Urothelium cell line (cell line): ENCODE measurements at regions not wholly inside any gene's neighbourhood (a gene's known extent, or its start where the extent isn't known, plus 50 kb on each side); places are given as distances from the start of the nearest gene placed in this dataset.

Source experiments
- DNase-seq: peaks from one replicate; pipeline ENCODE4 v3.0.0; 2011; ENCODE audit warnings: low spot score, mixed read lengths
- FAIRE-seq: peaks from 2 replicates; lab custom pipeline; 2011; peaks lifted over from hg19 to GRCh38; lab: Jason Lieb, UNC

DNA sequence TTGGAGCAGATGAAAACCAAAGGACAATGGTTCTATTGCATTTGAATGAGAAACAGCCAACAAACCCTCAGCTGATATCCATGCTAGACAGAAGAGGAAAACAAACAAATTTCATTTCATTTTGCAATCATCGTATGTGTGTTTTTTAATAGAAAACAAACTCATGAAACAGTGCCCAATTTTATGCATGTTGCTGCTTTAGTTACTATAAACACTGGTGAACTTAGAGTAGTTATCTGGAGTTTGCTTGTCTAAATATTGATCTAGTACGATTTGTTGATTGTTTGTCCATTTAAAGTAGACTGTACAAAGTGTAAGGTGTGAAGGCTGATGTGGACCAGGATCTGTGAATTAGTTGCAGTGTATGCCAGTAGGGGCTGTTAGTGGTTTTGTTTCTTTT, 166.6 kb downstream of the KITLG start:
- no peak for DNase-seq
- no peak for FAIRE-seq

DNA sequence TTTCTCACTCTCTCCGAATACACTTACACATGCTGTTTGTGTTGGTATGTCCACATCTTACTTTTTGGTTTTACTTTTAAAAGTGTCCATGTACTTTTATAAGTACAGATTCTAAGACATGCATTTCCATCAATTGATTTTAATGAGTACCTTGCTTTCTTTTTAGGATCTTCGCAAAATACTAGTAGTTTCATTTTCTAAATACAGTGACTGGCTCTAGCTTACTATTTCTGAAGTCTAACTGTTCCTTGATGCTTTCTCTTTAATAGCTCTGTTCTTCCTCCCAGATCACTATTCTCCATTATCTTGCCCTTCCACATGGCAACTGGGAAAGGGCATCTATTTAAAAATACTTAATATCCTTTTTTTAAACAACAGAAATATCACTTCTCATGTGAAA, 164.1 kb downstream of the KITLG start:
- FAIRE-seq (no peak), DNase-seq (no peak)

DNA sequence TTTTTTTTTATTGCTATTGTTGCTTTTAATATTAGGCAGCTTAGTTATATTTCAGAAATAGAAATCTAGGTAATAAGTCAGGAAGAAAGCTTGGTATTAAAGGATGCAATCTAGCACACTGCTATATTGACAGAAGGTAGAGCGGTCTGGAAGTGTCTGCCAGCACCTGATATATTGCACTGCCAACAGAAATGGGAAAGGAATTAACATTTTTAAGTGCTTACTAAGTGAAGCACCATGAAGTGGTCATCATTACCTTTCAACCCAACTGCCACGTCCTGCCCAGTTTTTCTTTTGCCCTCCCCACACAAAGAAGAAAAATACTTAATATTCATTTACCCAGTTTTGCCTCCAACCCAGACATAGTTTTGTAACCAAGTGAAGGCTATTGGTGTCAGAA, 163.5 kb downstream of the KITLG start:
- FAIRE-seq (no peak), DNase-seq (no peak)

DNA sequence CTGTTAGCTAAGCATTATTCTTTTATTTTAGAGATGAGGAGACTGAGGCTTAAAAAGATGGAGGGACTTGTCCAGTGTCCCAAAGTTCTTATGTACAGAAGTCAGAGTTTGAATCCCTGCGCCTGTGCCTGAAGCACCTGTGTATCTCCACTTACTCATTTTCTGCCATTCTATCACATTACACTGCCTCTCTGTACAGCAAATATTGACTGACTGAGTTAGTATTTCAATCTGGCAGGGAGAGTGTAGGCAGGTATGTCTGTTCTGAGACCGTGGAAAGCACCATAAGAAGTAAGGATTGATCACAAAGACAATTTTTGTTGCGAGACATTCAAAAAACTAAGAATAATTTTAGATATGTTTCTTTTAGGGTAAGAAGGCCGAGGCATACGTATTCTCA, 162.7 kb downstream of the KITLG start:
- FAIRE-seq = no peak
- no peak for DNase-seq

DNA sequence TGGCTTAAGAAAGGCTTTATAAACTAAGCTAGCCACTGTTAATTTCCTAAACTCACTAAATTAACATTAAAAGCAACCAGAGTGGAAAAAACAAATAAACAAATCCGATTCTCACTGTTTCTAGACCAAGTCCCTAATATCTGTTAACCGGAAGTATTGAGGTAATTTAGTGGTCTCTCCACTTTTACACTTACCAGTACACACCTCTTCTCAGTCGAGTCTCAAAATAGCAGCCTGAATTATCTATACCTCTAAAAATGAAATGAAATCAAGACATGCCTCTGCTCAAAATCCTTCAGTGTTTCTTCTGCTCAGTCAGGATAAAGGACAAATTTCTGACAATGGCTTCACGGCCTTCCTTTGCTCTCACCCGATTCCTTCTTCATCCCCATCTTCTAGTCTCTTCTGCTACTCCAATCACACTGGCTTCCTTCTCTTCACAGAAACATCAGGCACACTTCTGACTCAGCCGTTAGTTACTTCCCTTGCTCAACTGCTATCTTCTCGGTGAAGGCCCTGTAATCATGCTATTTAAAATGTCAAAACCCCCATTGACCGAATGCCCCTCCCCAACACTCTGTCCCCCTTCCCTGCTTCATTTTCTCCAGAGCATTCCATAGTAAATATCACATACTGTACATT, 161.3 kb downstream of the KITLG start:
- DNase-seq (no peak), FAIRE-seq (no peak)

DNA sequence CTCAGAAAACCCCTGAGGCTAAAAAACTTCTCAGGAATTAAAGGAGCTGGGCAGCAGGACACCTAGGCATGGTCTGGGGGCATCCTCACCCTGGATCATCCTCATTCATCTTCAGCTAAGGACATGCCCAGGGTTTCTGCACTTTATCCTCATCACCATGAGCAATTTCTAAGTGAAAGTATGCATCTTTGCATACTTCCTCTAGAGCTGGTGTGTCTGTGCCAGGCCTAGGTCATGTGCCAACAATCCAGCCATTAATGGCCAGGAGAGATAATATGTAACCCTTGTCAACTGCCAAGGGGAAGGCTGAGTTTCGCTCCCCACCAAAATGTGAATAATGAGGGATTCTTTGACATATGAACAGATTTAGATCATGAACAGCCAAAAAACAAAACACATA, 160.5 kb downstream of the KITLG start:
- DNase-seq = no peak
- no peak for FAIRE-seq

DNA sequence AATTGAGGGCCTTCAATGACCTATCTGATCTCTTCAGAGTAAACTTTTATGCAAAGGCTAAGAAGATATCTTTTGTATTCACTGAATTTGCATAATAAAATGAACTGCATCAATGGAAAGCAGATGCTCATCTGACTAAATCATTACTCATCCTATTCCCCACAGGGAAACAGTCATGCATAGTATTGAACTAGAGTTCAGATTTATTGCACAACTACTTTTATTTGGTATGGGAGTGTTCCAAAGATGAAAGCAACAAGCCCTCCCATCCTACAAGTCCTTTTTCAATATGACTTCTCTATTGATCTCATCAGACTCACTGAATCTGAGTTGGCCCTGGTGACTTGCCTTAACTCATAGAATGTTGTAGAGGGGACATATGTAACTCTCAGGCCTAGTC, 159.8 kb downstream of the KITLG start:
- no peak for FAIRE-seq
- DNase-seq = no peak

DNA sequence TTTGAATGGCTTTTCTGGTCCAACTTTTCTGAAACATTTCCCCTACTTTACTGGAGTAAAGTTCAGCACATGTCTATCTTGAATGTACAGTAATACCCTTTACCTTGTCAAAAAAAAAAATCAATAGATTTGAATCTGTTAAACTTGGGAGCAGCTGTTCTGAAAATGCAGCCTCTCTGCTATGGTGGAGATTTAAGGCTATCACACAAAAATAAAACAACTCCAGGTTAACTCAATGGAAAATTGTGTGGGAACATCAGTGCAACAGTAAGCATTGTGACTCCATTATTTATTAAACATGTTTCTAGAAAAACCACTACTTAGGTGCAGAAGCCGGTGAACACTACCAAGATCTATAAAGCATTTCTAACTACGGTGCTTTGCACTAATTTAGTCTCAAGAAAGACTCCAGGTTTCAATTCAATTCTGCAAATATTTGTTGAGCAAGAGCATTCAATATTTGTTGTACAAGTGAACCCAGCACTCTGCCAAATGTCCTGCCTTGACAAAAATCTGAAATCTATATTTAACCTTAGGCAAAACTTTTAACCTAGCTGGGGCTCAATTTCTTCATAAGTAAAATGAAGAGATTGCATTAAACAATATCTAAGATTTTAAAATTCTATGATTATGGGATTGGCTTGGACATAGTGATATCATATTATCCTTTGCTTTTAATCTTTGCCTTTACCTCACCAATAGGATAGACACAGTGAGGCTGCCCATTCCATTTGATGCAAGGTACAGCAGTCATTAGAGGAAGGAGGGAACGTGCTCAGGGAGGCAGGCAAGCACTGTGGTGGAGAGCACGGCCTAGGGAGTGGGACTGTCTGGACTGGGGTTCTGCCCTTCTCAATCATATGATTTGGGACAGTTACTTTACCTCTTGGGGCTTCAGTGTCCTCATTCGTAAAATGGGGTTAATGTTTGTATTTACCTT, 155.2 kb downstream of the KITLG start:
- FAIRE-seq (no peak), DNase-seq (no peak)

DNA sequence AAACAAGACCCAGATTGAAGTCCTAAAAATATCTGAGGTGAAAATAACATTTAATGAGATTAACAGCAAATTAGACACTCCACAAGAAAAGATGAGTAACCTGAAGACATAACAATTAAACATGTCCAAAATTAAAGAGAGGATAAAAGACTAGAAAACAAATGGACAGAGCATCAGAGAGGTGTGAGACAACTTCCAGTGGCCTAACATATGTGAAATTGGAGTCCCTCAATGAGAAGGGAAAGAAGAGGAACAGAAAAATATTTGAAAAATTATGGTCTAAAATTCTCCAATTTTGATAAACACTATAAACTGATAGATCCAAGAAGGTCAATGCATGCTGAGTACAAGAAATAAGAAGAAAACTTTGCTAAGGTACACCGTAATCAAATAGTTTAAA, 151.9 kb downstream of the KITLG start:
- no peak for FAIRE-seq
- no peak for DNase-seq

DNA sequence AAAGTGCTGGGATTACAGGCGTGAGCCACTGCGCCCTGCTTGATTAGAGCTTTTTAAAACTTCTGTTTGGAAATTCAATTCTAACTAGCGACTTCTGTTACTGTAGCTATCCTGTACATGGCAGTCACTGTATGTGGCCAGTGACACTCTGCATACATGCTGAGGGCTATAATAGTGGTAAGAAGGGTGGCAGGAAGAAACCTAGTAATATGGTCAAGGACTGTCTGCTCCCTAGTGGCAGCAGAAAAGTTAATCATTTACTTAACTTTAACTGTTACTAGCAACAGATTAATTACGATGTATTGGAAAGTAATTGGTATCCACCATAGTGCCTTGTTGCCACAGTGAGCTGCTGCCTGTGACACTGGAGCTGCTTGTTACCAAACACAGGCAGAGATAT, 149.0 kb downstream of the KITLG start:
- DNase-seq = no peak
- no peak for FAIRE-seq

DNA sequence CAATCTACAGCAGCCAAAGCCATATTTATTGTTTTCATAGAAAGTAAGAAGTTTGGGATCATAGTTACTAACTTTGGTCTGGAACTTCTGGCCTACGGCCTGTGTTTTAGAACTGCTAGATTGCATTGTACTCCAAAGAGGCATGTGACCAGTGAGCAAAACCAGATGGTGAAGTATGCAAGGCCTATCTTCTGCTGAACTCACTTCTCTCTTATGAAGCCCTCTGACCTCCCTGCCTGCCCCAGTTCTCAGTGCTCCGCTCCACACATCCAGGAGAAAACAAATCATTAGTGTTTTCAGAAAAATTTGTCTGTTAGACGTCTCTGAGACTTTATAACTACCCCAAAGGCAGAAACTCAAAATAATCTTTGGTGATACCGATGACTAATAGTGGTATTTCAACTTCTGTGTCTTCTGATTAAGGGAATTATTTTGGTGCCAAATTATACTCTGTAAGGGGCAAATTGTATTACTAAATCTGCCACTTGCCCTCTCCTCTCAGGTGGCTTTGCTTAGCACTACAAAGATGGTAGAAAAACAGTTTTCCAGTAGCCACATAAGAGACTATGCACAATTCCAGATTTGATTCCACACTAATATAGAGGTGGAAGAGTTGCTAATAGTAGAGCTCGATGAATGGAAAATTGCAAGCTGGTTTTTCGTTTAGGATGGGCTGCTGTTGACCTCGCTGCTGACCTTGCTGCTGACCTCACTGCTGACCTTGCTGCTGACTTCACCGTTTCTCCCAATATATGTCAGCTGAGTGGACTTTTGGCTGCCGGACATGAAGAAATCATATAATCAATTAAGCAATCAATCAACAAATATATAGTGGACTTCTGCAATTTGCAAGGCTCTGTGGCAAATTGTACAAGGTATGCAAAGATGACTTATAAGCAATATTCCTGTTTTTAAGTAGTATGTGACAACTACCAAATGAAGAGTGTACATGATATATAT, 147.5 kb downstream of the KITLG start:
- DNase-seq = no peak
- no peak for FAIRE-seq

DNA sequence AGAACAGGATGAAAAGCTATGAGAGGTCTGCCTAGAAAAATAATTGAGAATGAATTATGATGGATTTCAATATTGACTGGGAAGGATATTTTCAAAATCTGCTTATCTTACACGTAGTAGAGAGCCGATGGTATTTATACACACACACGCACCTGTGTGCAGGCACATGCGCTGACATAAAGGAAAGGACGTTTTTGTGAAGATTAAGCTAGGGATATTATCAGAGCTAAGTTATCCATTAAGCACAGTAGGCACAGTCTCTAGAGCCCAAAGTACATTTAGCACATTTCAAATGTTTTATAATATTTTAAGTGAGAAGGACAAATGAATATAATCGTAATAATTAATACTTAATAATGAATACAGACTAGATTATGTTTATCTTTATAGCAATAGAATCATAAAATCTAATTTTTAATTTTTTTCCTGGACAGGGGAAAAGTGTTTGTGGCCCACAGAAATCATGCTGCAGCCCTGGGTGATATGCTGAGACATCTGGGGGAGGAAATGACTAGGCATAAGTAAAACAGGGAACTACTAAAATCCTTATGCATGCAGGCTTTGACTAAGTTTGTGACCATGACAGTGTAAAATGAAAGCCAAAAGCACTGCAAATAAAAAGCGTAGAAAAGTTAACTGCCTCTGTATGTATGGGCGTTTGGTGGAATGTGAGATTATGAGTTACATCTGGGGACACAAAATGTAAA, 146.1 kb downstream of the KITLG start:
- FAIRE-seq = no peak
- no peak for DNase-seq

DNA sequence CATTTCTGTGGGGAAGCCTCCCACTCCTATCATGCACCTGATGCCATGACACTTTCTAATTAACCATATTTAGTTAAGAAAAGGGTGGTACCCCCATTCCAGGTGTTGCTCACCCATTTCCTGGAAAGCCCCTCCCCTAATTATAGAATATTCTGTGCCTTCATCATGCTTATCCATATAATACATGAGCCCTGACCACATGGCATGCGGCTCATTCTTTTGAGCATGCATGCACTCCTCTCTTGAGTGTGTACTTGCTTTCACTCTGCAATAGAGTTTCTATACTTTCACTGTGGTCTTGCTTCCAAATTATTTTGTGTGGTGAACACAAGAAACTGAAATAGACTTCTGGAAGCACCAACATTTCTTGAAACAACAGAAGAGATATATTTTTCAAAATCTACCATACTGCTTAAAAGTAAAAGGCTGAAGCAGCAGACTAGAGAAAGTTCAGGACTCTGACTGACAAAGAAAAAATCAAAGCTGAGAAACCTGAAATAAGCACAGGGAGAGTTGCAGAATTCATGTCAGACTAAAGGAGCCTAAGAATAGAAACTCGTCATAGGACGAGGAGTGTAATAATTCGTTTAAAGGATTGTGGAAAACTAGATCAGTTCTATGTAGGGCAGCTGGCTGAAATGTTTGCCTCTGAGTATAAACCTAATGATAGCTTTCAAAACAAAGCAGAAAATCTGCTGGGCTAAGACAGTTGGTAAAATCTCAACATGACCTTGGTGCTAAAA, 144.8 kb downstream of the KITLG start:
- FAIRE-seq = no peak
- DNase-seq = no peak

DNA sequence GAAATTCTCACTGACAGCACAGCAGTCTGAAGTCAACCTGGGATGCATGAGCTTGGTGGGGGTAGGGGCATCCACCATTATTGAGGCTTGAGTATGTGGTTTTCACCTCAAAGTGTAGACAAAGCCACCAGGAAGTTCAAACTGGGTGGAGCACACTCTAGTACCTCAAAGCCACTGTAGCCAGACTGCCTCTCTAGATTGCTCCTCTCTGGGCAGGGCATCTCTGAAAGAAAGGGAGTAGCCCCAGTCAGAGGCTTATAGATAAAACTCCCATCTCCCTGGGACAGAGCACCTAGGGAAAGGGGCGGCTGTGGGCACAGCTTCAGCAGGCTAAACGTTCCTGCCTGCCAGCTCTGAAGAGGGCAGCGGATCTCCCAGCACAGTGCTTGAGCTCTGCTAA, 143.0 kb downstream of the KITLG start:
- FAIRE-seq = no peak
- no peak for DNase-seq
